HG03175 (cell line): ENCODE measurements at regions not wholly inside any gene's neighbourhood (a gene's known extent, or its start where the extent isn't known, plus 50 kb on each side); places are given as distances from the start of the nearest gene placed in this dataset.
"Not testable (repeated sequence)": the region's sequence is repeated elsewhere in the genome, so short reads cannot be mapped to it uniquely, and the experiment has no call there.

ENCODE experiments used
- ATAC-seq: cut with Tn5 transposase; IDR thresholded peaks from one replicate; pipeline ENCODE4 v1.9.1; 2021; ENCODE audit warnings: mild to moderate bottlenecking, moderate library complexity; ENCODE audit not compliant: unreplicated experiment

- ATAC-seq = no peak
These were observed 147.6 kb downstream of the KBTBD8 start for GRCh38 chr3:67145738-67146137.

DNA sequence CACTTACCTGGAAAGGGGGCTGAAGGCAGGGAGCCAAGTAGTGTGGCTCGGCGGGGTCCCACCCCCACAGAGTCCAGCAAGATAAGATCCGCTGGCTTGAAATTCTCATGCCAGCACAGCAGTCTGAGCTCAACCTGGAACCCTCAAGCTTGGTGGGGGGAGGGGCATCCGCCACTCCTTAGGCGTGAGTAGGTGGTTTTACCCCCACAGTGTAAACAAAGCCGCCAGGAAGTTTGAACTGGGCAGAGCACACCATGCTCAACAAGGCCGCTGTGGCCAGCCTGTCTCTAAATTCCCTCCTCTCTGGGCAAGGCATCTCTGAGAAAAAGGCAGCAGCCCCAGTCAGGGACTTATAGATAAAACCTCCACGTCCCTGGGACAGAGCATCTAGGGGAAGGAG is 156.3 kb downstream of the KBTBD8 start:
- no peak for ATAC-seq

- ATAC-seq = no peak
These were observed 169.4 kb downstream of the KBTBD8 start for GRCh38 chr3:67167481-67167880.

DNA sequence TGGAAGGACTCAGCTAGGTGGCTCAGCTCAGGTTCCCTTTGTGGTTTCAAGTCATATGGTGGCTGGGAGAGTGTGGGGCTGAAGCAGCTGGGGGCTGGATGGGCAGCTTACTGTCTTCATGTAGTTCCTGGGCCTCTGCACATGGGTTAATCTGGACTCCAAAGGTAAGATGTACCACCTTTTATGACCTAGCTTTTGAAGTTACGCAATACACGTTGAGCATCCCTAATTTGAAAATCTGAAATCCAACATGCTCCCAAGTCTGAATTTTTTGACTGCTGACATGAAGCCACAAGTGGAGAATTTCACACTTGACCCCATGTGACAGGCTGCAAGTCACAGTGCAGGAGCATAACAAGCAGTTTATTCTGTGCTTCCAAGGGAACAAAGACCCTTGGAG is 173.7 kb downstream of the KBTBD8 start:
- ATAC-seq = no peak

DNA sequence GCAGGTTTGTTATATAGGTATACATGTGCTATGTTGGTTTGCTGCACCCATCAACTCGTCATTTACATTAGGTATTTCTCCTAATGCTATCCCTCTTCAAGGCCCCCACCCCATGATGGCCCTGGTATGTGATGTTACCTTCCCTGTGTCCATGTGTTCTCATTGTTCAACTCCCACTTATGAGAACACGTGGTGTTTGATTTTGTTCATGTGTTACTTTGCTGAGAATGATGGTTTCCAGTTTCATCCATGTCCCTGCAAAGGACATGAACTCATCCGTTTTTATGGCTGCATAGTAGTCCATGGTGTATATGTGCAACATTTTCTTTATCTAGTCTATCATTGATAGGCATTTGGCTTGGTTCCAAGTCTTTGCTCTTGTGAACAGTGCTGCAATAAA is 175.0 kb downstream of the KBTBD8 start:
- not testable (repeated sequence) for ATAC-seq

- no peak for ATAC-seq
These were observed 178.3 kb downstream of the KBTBD8 start for GRCh38 chr3:67176396-67176795.

GRCh38 chr3:67192466-67192865 is 194.4 kb downstream of the KBTBD8 start:
- no peak for ATAC-seq

- ATAC-seq = no peak
These were observed 198.6 kb downstream of the KBTBD8 start for GRCh38 chr3:67196677-67197076.

DNA sequence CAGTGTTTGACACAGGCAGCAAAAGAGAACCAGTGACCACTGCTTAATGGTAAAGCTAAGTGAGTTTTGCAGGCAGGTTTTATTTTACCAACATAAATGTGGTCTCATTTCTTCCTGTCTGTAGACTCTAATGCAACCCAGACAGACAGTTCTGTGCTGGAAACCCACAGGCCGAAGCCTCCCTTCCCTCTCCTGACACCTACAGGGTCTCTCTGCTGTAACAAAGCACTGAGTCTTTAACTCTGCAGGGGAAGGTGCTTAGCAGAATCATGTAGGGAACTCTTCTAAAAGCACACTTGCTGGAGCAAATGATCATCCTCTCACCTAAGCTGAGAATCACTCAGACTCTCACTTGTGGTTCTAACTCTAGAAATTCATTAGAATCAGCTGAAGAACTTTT is 200.3 kb downstream of the KBTBD8 start:
- no peak for ATAC-seq

DNA sequence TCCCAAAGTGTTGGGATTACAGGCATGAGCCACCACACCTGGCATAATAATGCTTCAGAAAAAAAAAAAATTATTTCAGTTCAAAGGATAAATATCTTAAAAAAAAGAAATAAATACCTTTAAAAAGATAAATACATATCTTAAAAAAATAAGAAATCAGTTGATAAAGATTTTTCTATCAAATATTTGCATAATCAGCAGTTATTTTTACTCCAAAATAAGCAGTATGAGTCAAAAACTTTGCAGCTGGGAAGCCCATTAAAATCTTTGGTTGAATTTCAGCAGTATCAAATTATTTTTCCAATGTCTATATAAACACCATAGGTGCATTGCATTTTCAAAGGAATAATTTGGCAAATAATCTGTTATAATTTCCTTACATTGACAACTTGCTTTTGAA is 202.5 kb downstream of the KBTBD8 start:
- no peak for ATAC-seq

GRCh38 chr3:67201026-67201425 is 202.9 kb downstream of the KBTBD8 start:
- no peak for ATAC-seq

DNA sequence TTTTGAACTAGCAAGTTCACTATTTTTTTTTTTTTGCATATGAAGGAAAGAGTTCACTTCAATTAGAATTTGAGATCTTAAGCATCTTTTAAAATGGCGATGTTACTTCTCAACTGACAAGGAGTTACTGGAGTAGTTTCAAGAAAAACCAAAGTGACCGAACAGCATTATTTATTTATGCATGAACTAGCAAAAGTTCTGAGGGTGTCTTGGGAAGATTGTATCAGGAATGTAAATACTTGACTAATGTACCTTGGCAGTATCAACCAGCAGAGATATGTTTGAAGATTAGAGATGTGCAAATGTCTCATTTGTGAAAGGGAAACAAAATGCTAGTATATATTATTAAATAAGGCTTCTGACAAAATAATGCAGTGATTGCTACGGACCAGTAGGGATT is 203.9 kb downstream of the KBTBD8 start:
- no peak for ATAC-seq

- ATAC-seq = no peak
These were observed 206.8 kb downstream of the KBTBD8 start for GRCh38 chr3:67204951-67205350.

- no peak for ATAC-seq
These were observed 217.6 kb downstream of the KBTBD8 start for GRCh38 chr3:67215690-67216089.

- ATAC-seq = no peak
These were observed 228.9 kb downstream of the KBTBD8 start for GRCh38 chr3:67227030-67227429.

DNA sequence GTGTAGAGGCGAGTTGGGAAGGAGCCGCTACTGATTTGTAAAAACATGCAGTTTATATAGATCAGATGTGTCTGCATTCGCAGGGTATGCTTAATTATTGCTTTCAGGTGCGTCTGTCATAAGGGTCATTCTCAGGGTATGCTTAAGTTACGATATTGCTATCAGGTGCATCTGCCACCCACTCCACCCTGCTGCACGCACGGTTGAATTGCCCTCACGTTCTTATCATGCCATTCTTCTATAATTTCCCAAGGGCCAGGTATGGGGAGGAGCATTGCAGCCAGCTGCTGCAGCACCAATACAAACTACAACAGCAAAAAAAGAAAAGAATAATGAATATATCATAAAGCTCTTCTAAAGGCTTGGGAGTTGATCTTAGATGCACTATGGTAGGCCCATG is 230.0 kb downstream of the KBTBD8 start:
- ATAC-seq = no peak

DNA sequence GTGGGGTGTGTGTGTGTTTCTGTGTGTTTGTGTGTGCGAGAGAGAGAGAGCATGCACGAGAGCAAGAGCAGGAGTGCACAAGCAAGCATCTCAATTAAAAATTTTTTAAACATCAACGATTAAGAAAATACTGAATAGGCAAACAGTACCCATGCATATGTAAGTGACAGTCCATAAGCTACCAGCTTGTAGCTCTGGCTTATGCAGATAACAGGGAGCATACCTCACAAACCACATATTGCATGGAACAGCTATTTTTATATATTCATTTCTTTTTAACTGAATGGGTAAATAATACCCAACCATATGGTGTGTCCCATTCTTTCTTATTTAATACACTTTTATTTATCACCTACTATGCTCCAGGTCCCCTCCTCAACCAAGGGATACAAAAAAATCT is 234.5 kb downstream of the KBTBD8 start:
- ATAC-seq = no peak

- ATAC-seq = no peak
These were observed 241.2 kb downstream of the KBTBD8 start for GRCh38 chr3:67239353-67239752.

DNA sequence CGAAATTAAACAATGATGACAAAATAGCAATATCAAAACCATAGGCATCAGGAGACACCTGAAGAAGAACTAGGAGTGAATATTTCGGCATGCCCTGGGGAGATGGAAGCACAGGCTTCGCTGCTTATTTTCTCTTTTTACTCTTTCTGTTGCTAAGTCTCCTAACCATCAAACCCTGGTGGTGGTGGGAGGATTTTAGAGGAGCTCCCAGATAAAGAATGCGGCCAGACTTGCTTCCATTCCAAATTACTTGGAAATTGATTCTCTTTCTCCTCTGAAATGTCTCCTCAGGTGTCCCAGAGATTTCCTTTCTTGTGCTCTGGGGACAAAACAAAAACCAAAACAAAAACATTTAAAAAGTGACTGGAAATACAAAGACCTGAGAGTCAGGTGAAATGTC is 243.0 kb downstream of the KBTBD8 start:
- ATAC-seq = no peak

- no peak for ATAC-seq
These were observed 246.0 kb downstream of the KBTBD8 start for GRCh38 chr3:67244130-67244529.

GRCh38 chr3:67245545-67245944 is 247.4 kb downstream of the KBTBD8 start:
- ATAC-seq = peak; percentile 55

GRCh38 chr3:67248726-67249125 is 250.6 kb downstream of the KBTBD8 start:
- no peak for ATAC-seq

DNA sequence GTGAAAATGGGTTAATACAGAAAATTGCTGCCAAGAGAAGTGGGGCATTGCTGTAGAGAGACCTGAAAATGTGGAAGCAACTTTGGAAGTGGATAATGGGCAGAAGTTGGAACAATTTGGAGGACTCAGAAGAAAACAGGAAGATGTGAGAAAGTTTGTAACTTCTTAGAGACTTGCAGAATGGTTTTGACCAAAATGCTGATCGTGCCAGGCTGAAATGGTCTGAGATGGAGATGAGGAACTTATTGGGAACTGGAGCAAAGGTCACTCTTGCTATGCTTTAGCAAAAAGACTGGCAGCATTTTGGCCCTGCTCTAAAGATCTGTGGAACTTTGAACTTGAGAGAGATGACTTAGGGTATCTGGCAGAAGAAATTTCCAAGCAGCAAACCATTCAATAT is 254.8 kb downstream of the KBTBD8 start:
- ATAC-seq = not testable (repeated sequence)
